PC-3 (cell line): ENCODE measurements at regions not wholly inside any gene's neighbourhood (a gene's known extent, or its start where the extent isn't known, plus 50 kb on each side); places are given as distances from the start of the nearest gene placed in this dataset.

Experiments used
- ATAC-seq: fragments of 200-7000 bp; cut with Tn5 transposase; 2 replicates; pipeline ENCODE4 v1.9.1; 2020; ENCODE audit warnings: mild to moderate bottlenecking, moderate library complexity
- BruUV-seq: library from RNA; stranded (reverse); fragments of 400-500 nt; replicated peaks from 2 replicates; lab custom pipeline; 2021; lab: Mats Ljungman, UMichigan
- CTCF ChIA-PET: fragments of 300-600 bp; sonication (Branson Sonifier 250); formaldehyde crosslinking; loops from one replicate; lab custom pipeline; 2022; ENCODE audit warnings: antibody characterized with exemption; lab: Charles Lee
- POLR2A ChIA-PET: fragments of 300-600 bp; sonication (Branson Sonifier 250); formaldehyde crosslinking; loops from one replicate; lab custom pipeline; 2022; ENCODE audit warnings: antibody characterized with exemption; ENCODE audit not compliant: unreplicated experiment; lab: Charles Lee
- DNase-seq: peaks from one replicate; pipeline ENCODE4 v3.0.0-alpha.2; 2015
- H2AFZ ChIP-seq: fragments of 300-600 bp; sonication (generic); 2 replicates; pipeline ENCODE4 v1.6.0; 2016; ENCODE audit warnings: antibody characterized with exemption, low read length
- H3F3A ChIP-seq: fragments of 300-600 bp; sonication (generic); one replicate; pipeline ENCODE4 v1.6.0; 2017; ENCODE audit warnings: antibody characterized with exemption, low read length, control low read depth, mild to moderate bottlenecking; ENCODE audit not compliant: unreplicated experiment
- H3K27ac ChIP-seq: fragments of 300-600 bp; sonication (generic); 2 replicates; pipeline ENCODE4 v1.5.1; 2016; ENCODE audit warnings: mild to moderate bottlenecking, low read length
- H3K27me3 ChIP-seq: fragments of 300-600 bp; sonication (generic); 2 replicates; pipeline ENCODE4 v1.6.1; 2016; ENCODE audit warnings: low read length, mixed read lengths
- H3K36me3 ChIP-seq: fragments of 300-600 bp; sonication (generic); 2 replicates; pipeline ENCODE4 v1.6.1; 2016; ENCODE audit warnings: low read depth, mixed run types, low read length, mixed read lengths
- H3K4me1 ChIP-seq: fragments of 300-600 bp; sonication (generic); 2 replicates; pipeline ENCODE4 v1.5.1; 2016; ENCODE audit warnings: low read length; ENCODE audit not compliant: insufficient read depth
- H3K4me2 ChIP-seq: fragments of 300-600 bp; sonication (generic); 2 replicates; pipeline ENCODE4 v1.6.0; 2016; ENCODE audit warnings: low read length
- H3K4me3 ChIP-seq: fragments of 300-600 bp; sonication (generic); 2 replicates; pipeline ENCODE4 v1.5.1; 2016; ENCODE audit warnings: mild to moderate bottlenecking, low read length, mixed read lengths
- H3K79me2 ChIP-seq: fragments of 300-600 bp; sonication (generic); 2 replicates; pipeline ENCODE4 v1.6.1; 2017; ENCODE audit warnings: low read length, mixed read lengths
- H3K9ac ChIP-seq: fragments of 300-600 bp; sonication (generic); 2 replicates; pipeline ENCODE4 v1.6.0; 2016; ENCODE audit warnings: mild to moderate bottlenecking, low read length
- H3K9me2 ChIP-seq: fragments of 300-600 bp; sonication (generic); replicated peaks from 2 replicates; pipeline ENCODE4 v1.6.1; 2016; ENCODE audit warnings: mixed run types, low read length, mixed read lengths
- H3K9me3 ChIP-seq: fragments of 300-600 bp; sonication (generic); 2 replicates; pipeline ENCODE4 v1.6.1; 2016; ENCODE audit warnings: low read length, mixed read lengths
- H4K20me1 ChIP-seq: fragments of 300-600 bp; sonication (generic); 2 replicates; pipeline ENCODE4 v1.6.1; 2016; ENCODE audit warnings: low read length, mixed read lengths
- CTCF ChIP-seq: fragments of 300-600 bp; sonication (generic); conservative IDR thresholded peaks from 2 replicates; pipeline ENCODE4 v1.5.1; 2017; ENCODE audit warnings: antibody characterized with exemption, low read depth, mild to moderate bottlenecking, low read length
- EZH2 ChIP-seq: fragments of 300-600 bp; sonication (generic); IDR thresholded peaks from one replicate; pipeline ENCODE4 v1.6.1; 2017; ENCODE audit warnings: antibody characterized with exemption, mild to moderate bottlenecking, low read length; ENCODE audit not compliant: unreplicated experiment
- EZH2phosphoT487 ChIP-seq: fragments of 300-600 bp; sonication (generic); IDR thresholded peaks from 2 replicates; pipeline ENCODE4 v1.6.1; 2018; ENCODE audit warnings: mild to moderate bottlenecking, antibody characterized with exemption, low read length, borderline replicate concordance
- intact Hi-C: fragments of 100-400 bp; cut with micrococcal nuclease; formaldehyde crosslinking; loops from 2 replicates; pipeline ENCODE4 v1.9.0; 2023

GRCh38 chr10:52864201-52865106 is 91.9 kb upstream of the MBL2 start:
- H2AFZ ChIP-seq, result peak overlapping the region; percentile 46
- no peaks in the 10 kb centered on the region for H3K79me2 ChIP-seq
- ChIA-PET CTCF (interaction anchor here (0.7 to 1.9 kb wide), 8 partner anchors 15 to 962 kb away, joined by 3 to 61 read pairs (median 7); no protein-coding TSS in a partner anchor), POLR2A (interaction anchor here (0.5 to 1.0 kb wide), 6 partner anchors 15 to 1715 kb away, joined by 3 to 5 read pairs (median 3); no protein-coding TSS in a partner anchor)
- H3K4me1 ChIP-seq, result peaks cover 22% of the 10 kb centered on the region
- peaks cover 8% of the 10 kb centered on the region; the same call in 1 of the 2 replicates for H3K9me3 ChIP-seq
- ATAC-seq (peak; percentile 100), DNase-seq (peak; percentile 100)
- peaks cover 5% of the 10 kb centered on the region; the same call in 1 of the 2 replicates for H3K36me3 ChIP-seq
- no TSS peak for BruUV-seq
- peak overlapping the region; percentile 49 for H3K4me2 ChIP-seq
- intact Hi-C loops, result loop anchor here (1.0 to 5.0 kb wide), 4 partner anchors 15 to 62 kb away; no protein-coding TSS in a partner anchor
- no peak overlapping the region for H3K4me3 ChIP-seq
- H3F3A ChIP-seq, result peaks cover 7% of the 10 kb centered on the region
- 0 out of 2 replicates have a peak, but pooled peaks cover 4% of the 10 kb centered on the region for H3K9me2 ChIP-seq
- peak overlapping the region; percentile 81 for H3K27ac ChIP-seq
- no peak for TF ChIP-seq CTCF
- no peak for TF ChIP-seq EZH2phosphoT487
- TF ChIP-seq EZH2, result no peak
- H3K27me3 ChIP-seq, result no peaks in the 10 kb centered on the region
- no peaks in the 10 kb centered on the region for H4K20me1 ChIP-seq
- peak overlapping the region; percentile 48 for H3K9ac ChIP-seq

- CTCF ChIA-PET, result no interaction called here
These were observed 86.1 kb upstream of the MBL2 start for GRCh38 chr10:52858722-52859121.

More at GRCh38 chr10:52858722-52859121, 86.1 kb upstream of the MBL2 start:
- no peaks in the 10 kb centered on the region for H3K79me2 ChIP-seq
- H3K27me3 ChIP-seq, result no peaks in the 10 kb centered on the region
- TF ChIP-seq EZH2, result no peak
- no peak for TF ChIP-seq CTCF
- no peak for TF ChIP-seq EZH2phosphoT487
- no peaks in the 10 kb centered on the region for H3K9me3 ChIP-seq
- BruUV-seq, result no TSS peak
- peaks cover 2% of the 10 kb centered on the region for H3F3A ChIP-seq
- H2AFZ ChIP-seq, result no peak overlapping the region
- H3K9me2 ChIP-seq, result 0 out of 2 replicates have a peak, but pooled peaks cover 4% of the 10 kb centered on the region
- DNase-seq (no peak), ATAC-seq (no peak)
- H3K4me3 ChIP-seq, result no peak overlapping the region
- peaks cover 8% of the 10 kb centered on the region for H3K4me1 ChIP-seq
- H3K4me2 ChIP-seq, result no peak overlapping the region
- no peaks in the 10 kb centered on the region for H4K20me1 ChIP-seq
- intact Hi-C loops, result loop anchor here (10.0 kb wide), 1 partner anchor 414 kb away; no protein-coding TSS in a partner anchor
- POLR2A ChIA-PET, result no interaction called here
- no peak overlapping the region for H3K9ac ChIP-seq
- H3K36me3 ChIP-seq, result no peaks in the 10 kb centered on the region
- no peak overlapping the region for H3K27ac ChIP-seq
